ENCODE measurements at regions not wholly inside any gene's neighbourhood (a gene's known extent, or its start where the extent isn't known, plus 50 kb on each side); places are given as distances from the start of the nearest gene placed in this dataset.

DNA sequence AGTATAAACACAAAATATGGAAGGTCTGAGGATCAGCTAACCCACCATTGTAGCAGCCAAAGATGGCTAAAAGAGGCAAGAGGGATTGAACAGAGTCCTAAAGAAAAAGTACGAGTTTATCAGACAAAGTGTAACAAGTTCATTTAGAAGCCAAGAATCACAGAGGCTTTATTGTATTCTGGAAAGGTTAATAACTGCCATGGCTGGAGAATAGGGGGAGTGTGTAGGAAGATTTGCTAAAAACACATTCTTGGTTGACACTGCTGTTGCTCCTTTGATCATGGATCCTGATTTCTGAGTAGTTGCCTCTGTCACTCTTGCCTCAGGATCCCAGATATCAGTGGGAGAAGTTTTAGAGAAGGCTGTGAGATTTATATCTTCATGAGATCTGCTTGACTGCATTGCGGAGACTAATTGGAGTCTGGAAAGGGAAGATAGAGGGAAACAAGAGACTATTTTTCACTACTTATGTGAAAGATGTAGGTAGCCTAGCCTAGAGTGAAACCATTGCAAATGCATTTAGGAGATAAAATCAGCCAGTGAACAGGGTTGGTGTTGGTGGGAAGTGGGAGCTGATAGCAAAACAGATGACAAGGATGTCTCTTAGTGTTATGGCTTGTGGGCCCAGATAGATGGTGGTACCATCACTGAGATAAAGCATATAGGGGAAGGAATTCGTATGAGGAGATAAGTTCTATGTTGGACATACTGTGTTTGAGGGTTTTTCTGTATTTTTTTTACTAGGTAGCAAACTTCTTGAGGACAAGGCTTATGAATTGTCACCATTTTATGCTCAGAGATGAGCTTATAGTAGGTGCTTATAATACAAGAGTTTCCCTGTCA is 402.9 kb upstream of the PDE3A start:
- no peak for DNase-seq

DNA sequence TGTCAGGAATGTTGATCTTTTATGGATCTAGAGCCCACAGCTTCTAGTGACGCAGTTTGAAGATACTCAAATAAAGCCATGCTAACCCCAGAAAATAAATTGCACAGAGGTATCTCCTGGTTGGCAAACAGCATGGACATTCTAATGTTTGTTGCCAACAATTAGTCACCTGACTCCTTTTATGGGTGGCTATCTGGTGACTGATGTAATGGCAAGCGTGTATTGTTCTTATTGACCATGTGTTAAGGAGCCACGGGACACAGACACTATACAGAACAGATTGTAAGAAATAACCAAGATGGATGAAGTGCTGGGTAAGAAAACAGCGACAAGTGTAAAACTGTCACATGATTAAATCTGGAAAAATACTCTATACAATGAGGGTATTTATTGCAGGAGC is 401.3 kb upstream of the PDE3A start:
- no peak for DNase-seq

- no peak for DNase-seq
Measured at GRCh38 chr12:19967431-19967830, 400.9 kb upstream of the PDE3A start.

GRCh38 chr12:19970116-19970515 is 398.2 kb upstream of the PDE3A start:
- no peak for DNase-seq

DNA sequence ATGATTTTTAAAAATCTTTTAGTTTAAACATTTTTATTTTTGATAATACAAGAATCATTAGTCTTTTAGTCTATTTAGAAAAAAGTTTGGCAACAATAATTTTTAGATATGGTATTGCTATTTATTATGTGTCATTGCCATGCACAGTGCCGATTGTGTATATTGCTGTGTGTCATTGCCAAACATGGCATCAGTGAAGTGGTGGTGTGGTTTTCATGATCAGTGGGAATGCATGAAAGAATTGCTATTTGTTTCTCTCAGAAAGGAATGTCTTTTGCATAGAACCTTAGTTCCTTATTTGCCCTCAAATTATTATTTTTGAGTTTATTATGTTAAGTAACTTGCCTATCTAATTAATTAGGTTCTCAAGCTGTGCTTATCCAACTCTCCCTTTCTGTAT is 397.5 kb upstream of the PDE3A start:
- no peak for DNase-seq

GRCh38 chr12:19971361-19972280 is 396.7 kb upstream of the PDE3A start:
- no peak for DNase-seq

DNA sequence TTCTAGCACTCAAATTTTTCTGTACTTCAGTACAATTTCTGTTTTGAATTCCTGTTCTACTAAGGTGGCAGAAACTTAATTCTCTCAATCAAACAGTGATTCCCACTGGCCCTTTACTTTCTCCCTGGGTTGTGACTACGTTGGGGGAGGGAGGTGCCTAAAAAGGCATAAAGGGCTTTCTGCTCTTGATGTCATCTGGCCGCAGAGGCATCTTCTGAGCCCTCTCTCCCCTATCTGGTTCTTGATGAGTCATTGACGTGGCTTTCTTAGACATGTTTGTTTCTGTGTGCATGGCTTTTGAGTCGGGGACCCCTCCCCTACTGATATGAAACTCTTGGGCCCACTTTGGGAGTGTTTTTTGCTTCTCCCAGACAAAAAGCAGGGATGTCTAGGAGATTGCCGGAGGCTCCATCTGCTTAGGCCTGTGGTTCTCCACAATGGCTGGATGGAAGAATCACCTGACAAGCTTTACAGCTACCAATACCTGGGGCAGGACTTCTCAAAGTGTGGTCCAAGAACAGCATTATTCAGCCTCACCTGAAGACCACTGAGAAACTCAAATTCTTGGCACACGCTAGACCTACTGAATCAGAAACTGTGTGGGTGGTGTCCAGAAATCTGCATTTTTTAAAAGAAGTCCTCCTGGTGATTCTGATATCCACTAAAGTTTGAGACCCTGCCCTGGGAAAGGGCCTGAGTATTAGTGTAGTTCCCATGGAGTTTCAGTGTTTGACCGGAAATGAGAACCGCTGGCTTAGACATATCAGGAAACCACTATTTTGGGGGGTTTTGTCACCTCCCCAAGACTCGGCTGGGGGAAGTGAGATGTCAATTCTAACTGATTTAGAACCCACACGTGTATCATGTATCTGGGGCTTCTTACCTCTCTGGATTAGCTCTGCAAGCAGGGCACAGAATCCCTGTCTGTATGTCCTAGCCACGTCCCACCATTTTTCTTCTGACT is 395.7 kb upstream of the PDE3A start:
- no peak for DNase-seq

DNA sequence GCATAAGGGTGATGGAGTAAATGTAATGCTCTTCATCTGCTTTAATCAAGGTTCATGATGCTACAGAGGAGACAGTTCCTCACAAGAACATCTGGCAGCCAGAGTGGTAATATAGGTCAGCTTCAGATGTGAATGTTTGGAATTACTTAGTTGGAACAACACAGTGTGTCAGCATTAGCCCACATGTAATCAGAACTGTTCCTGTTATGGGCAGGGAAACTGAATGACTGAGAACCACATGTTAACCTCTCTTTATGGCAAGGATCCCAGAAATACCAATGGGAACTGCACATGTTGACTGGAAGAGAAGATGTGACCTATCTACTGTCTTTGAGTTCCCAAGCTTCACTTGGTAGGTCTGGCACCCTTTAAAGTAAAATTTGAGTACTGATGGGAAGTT is 390.1 kb upstream of the PDE3A start:
- no peak for DNase-seq

DNA sequence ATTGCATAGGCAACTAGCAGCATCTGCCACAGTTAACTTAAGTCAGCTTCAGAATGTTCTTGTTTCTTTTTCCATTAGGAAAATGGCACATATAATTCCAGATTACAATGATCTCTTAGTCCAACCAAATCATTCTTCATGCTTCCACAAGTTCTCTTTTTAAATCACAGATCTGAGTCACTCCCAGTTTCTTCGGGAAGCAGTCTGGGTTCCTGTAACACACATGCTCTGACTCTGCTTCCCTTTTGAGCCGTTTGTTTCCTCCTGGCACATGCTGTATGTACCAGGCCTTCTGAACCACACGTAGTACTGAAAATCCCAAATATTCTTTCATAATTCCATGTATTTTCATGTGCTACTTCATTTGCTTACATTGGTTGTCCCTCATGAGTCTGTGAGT is 388.8 kb upstream of the PDE3A start:
- no peak for DNase-seq

DNA sequence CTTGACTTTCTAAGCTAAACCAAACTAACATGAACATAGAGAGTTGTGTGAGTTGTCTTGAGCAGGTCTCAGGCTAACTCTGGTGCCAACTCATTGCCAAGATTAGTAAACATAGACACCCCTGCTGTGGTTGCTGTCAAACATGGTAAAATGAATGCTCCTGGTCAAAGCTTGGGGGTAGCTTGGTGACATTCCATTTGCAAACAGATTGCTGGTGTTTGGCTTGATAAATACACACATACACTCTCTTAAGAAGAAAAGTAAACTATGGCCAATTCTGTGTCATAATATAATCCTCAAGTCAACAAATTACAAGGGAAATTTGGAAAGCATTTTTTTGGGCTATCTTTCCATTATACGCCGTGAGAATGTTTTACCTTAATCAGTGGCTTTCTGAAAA is 386.4 kb upstream of the PDE3A start:
- DNase-seq: no peak

DNA sequence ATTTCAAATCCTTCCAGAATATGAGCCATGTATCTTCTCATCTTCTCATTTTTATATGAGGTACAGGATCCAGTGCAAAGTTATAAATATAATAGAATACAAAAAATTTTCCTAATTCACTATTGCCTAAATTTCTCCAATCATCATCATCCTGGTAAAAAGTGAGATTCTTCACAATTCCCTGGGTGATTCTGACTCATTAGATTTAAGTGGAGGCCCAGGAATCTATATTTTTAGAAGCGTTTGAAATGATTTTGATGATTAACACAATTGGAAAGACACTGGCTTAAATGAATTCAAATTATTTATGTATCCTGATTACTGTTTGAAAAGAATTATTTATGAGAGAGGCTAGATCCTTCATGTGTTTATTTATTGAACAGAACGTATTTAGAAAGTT is 380.3 kb upstream of the PDE3A start:
- DNase-seq: no peak

- DNase-seq: no peak
Measured at GRCh38 chr12:19988459-19988873, 379.9 kb upstream of the PDE3A start.

GRCh38 chr12:19988948-19989347 is 379.4 kb upstream of the PDE3A start:
- DNase-seq: no peak

- no peak for DNase-seq
Measured at GRCh38 chr12:19991146-19991545, 377.2 kb upstream of the PDE3A start.

DNA sequence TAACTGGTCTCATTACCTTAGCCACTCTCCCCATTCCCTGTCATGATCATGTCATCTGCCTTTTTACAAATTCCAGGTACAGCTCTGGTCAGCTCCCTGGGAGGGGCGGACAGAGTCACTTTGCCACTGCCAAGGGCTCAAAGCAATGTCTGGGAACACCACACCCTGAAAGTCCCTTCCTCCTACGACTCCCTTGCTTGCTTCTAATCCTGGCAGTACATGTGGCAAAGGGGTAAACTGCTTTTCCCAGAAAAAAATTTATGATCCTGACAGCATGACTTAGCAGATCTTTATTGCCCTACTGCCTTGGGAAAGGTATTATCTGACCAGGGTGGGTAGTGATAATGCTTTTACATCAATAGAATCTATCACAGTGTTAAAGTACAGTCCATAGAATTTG is 376.0 kb upstream of the PDE3A start:
- no peak for DNase-seq

GRCh38 chr12:19994968-19995367 is 373.4 kb upstream of the PDE3A start:
- DNase-seq: no peak

DNA sequence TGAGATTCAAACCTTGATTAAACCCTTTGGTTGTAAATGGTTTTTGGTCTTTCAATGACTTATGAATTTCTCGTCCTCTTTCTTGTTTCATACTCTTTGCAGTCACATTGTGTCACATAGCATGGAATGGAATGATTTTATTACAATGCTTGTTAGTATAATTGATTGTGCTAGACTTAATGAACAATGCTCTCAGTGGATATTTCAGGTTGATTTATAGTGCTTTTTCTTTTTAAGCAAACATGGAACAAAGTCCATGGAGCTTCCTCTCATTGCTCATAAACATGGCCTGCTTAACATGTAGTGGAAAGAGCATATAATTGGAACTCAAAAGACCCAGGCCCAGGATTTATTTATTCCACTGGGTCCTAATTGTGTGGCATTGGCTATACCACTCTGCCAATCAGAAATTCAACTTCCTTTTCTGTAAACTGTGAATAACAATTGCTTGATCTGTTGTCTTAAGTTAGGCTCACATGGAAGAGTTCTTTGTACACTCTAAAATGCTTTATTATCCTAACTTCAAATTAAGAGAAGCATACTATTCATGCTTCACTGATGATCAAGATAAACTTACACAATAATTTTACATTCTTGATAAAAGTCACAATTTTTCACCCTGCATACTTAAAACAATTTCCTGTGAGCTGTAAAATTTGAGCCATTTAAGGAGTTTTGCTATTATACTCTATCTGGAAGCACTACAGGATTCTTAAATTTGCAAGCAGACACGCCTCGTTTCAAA is 370.5 kb upstream of the PDE3A start:
- DNase-seq: no peak

DNA sequence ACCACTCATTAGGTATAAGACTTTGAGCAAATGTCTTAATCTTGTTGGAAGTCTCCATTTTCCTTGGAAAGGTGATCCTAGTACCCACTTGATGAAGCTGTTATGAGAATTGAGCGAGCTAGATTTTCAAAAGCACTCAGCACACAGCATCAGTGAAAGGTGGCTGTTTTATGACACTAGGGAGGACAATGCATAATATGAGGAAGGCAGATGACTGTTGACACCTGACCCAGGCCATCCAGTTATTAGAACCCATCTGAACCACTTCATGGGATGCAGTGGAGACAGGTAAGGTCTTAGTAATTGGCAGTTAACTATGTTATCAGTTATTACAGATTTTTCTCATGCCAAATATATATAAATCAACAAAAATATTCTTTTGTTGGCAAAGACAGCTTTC is 369.9 kb upstream of the PDE3A start:
- no peak for DNase-seq

- no peak for DNase-seq
Measured at GRCh38 chr12:19998961-19999804, 369.2 kb upstream of the PDE3A start.

DNA sequence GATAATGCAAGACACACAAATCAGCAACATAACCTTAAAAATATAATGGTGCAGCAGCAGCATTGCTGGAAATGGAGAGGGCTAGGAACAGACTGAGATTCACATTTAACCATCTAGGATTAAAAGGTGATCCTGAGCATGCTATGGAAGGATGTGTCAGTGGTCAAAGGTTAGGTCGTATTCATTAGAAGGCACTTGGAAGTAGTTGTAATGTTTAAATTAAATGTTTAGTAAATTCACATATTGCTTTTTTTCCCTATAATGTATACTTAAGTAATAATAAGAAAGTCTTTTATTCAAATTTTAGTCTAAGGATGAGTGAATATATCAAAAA is 368.6 kb upstream of the PDE3A start:
- DNase-seq: no peak

- DNase-seq: no peak
Measured at GRCh38 chr12:20000229-20000849, 368.0 kb upstream of the PDE3A start.

Data from activated naive CD4-positive, alpha-beta T cell treated with Interleukin-2 at 50 U/mL for 16 hours (primary cell).